ENCODE measurements at regions not wholly inside any gene's neighbourhood (a gene's known extent, or its start where the extent isn't known, plus 50 kb on each side); places are given as distances from the start of the nearest gene placed in this dataset.

DNA sequence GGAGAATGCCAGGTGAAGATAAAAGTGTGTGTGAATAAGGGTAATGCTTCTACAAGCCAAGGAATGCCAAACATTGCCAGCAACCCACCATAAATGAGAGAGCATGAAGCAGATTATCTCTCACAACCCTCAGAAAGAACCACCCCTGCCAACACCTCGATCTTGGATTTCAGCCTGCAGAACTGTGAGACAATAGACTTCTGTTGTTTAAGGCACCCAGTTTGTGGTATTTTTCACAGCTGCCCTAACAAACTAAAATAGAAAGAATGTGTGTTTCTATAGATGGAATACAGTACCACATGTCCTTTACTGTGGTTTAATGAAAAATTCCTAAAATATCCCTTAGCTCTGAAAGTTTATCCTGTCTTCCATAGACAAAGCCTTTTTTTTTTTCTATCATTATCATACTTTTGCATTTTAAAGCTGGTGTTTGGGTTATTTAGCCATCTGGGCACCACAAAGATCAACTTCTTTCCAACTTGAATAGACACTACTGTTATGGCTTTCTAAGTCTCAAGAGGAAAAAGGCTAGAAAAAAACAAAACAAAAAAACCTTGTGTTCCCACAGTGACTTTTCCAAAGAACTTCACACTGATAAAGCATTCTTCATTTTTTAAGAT is 505.6 kb downstream of the KCTD12 start:
- DNase-seq (ENCODE audit: low read depth in 3 of 3, low spot score in 2 of 3), result no peak

DNA sequence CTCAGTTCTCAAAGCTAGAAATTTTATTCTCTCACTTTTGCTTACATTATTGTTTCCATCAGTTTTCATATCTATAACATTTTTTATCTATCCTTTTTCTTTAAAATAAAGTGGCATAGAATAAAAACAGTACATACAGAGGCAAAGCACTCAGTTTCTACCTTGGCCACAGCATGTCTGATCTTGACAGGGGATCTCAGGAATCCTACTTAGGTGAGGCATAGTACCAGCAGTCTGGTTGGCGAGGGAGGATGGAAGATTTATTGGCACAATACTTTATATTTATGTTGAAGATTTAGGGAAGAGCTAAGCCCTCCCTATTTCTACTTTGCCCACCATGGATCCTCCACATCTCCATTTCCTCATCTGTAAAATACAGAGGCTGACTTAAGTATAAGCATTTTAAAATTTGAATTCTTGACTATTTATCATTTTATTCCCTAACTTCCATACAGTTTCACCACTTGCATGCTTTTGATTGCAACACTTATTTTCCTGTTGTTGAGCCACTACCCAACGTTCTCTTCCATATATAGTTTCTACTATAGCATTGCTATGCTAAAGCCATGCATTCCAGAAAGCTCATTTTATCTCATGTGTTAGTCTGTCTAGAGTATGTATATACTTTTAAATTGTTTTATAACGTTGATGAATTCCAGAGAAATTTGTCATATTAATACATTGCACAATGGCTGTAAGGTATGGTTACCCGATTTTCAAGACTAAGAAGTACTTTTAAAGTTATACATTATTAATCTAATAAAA is 506.7 kb downstream of the KCTD12 start:
- DNase-seq (ENCODE audit: low read depth in 3 of 3, low spot score in 2 of 3), result no peak

DNA sequence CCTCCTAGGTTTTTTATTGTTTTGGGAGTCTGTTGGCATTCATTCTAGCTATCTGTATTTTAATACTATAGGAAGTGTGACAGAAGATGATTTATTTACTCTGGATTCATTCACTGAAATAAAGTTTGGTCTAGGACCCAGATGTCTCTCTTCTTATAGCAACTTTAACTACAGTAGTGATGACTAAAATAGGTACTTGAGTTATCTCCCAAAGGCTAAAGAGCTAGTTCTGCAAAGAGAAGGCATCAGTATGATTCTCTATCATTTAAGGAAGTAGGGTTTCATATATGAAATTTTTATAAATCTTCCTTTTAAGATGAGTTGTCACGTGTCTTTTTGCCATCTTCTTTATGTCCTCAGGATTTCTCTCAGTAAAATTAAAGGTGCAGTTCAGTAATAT is 507.4 kb downstream of the KCTD12 start:
- no peak for DNase-seq (ENCODE audit: low read depth in 3 of 3, low spot score in 2 of 3)

DNA sequence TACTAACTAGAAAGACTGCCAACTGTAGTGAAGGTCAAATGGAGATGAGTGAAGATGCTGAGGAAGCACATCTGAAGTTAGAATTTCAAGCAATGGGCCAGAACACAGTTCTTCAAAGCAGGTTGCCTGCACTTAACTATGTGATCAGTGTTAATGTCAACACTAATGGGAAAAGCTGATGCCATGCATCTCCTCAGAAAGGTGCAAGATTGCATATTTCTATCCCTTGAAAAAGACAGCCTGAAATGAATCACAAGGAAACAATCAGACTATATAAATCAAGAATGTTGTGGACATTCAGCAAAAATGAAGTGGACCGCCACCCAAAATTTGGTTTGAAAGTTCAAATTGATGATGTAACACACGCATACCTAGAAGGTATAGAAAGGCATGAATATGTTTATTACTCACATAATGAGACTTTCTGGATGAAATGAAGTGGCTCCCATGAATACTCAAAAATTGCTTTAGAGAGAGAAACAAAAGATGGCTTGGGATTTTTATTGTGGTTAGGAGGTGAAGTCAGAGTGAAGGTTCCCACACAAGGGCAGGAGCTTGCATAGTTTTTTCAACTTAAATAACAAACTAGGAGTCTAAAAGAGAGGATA is 522.4 kb downstream of the KCTD12 start:
- no peak for DNase-seq (ENCODE audit: low read depth in 3 of 3, low spot score in 2 of 3)

DNA sequence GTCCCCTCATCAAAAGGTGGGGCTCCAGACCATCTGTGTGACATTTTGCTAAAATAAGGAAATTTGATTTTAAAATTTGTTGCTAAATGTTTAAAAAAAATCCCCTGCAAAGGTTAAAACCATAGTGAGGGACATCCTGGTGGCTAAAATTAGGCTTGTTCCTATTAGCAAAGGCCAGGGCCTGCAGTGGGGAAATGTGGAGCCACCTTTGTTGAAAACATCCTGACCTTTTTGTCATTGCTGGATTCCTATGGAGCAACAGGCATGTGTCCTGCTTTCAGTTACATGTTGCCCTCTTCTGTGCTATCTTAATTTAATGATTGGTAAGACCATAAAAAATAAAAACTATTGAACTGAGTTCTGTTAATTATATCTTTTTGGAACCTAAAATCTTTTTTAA is 524.3 kb downstream of the KCTD12 start:
- DNase-seq (ENCODE audit: low read depth in 3 of 3, low spot score in 2 of 3), result no peak

DNA sequence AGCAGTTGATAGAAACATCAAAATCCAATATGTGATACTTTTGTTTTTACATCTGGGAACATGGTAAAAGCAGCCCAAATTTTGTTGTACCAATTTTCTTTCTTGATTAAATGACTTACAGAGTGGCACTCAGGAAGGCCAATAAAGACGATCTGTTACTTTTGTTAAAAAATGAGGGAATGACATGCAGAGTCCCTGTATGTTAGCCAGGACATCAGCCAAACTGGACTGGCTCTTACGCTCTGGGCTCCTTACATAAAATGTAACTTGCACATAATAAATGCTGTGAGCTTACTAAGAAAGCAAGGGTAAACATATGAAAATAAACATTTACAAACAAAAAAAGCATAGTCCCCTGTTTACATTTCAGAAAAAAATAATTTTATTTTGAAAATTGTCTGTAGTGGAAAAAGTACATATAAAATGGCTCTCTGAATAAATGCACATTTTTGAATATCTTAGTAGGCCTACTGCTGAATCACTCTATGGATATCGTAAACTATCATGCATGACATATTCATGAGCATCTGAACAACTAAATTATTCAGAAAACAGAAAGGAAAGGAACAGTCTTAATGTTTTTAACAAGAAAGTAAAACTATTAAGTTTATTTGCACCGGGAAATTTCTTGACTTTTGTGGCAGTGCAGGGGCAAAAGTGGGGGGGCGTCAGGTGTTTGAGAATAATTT is 534.5 kb downstream of the KCTD12 start:
- no peak for DNase-seq (ENCODE audit: low read depth in 3 of 3, low spot score in 2 of 3)

DNA sequence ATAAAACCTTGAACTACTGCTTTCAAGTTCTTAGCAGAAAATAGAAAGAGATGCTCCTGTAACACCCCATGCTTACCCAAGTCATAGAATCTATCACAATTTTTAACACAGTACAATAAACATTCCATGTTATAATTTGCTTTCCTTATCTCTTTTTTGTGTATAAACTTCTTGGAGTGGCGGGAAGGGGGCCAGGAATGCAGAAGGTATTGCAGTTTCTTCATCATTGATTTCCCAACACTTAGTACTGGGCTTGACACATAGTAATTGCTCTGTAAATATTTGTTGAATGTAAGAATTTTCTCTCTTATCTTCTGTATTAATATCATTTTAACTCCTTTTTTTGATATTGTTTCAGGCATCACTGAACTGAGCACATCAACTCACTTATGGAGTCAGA is 535.8 kb downstream of the KCTD12 start:
- no peak for DNase-seq (ENCODE audit: low read depth in 3 of 3, low spot score in 2 of 3)

DNA sequence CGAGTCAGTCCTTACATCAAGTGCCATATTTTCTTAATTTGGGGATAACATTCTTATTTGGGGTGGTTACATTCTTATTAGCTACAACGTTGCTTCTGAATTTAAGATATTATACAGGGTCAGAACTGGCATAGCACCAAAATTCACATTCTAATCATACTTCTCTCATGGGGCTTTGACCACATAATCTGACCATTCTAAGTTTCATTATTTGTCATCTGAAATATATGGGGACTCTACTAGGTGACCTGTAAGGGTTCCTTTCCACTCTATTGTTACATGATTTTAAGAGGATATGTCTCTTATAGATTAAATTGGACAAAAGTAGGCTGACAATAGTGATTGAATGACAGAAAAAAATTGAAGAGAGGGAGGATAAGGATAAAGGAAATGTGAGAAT is 536.5 kb downstream of the KCTD12 start:
- no peak for DNase-seq (ENCODE audit: low read depth in 3 of 3, low spot score in 2 of 3)

DNA sequence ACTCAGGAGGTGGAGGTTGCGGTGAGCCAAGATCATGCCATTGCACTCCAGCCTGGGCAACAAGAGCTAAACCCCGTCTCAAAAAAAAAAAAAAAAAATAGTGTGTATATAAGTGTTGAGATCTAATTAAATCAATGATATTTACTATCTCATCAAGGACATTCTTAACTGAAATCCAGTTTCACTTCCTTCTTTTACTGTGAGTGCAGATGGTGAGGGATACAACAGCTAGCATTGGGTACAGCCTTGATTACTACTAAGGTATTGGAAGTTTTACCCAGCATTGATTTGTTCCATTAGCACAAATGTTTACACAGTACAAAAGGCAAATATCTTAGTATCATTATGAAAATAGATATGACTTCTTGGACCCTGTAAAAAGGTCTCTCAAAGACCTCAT is 546.6 kb downstream of the KCTD12 start:
- DNase-seq (ENCODE audit: low read depth in 3 of 3, low spot score in 2 of 3), result no peak

DNA sequence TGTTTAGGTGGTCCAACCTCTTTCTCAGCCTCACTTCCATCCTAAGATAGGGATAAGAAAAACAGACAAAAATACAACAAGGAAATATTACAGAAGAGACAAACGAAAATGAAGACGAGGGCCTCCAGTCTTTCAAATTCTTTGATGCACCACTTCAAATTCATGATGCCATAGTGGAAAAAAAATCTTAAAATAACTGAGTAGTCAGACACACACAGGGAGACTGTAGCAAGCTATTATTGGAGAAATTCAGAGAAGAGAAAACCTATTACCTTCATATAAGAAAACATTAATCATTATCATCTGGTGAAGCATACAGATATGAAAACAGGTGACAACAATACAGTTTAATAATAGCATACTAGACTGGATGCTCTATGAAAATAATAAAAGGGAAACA is 548.2 kb downstream of the KCTD12 start:
- DNase-seq (ENCODE audit: low read depth in 3 of 3, low spot score in 2 of 3), result no peak

DNA sequence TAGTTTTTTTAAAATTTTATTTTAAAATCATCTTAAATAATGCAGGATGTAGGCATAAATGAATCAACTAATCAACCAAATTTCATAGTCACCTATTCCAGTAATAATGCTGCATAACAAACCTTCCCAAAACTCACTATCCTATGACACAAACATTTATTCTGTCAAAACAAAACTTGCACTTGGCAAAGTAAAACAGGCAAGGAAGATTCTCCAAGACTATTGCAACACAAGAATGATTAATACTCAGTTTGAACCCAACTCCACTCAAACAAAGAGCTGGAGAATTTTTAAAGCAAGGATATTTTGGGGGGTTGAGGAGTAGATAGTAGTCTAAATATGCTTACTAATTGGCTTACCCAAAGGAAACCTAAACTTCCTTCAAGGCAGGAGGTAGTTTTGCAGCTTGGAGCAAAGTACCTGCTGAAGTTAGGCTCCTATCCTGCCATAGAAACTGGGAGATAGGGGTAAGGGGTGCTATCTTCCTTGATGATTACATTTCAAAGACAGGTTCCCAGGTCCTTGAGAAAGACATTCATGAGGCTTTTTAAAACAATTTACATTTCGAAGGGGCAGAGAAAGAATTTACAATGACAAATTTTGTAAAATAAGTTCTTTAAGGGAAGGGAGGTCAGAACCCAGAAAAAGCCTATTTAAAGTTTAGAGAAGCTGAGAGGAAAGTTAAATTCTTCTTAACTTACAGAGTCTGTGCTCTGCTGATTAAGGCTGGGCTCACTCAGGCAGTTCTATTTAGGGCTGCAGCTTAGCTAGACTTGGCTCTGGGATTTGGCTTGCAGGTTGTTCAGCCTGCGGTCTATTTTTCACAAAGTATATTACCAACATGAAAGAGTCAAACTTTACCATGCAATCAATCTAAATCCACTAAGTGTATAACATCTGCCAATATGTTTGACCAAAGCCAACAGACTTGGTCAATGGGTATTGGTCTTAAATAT is 549.0 kb downstream of the KCTD12 start:
- DNase-seq (ENCODE audit: low read depth in 3 of 3, low spot score in 2 of 3), result no peak

DNA sequence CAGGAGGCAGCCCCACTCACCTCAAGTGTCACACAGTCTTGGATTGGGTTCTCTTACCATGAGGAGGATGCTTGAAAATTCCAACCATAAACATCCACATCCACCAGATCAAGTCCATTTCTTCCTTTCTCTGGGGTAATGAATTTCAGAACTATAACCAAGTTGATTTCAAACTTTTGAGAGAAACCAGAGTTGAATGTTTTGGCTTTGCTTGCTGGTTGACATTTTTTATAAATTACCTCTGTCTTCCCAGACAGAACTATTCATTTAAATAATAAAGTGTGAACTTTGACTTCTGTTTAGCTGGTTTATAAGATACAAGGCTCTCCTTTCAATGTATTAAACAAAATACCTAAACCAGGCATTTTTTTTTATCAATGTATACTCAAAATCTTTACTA is 550.7 kb downstream of the KCTD12 start:
- DNase-seq (ENCODE audit: low read depth in 3 of 3, low spot score in 2 of 3), result no peak

DNA sequence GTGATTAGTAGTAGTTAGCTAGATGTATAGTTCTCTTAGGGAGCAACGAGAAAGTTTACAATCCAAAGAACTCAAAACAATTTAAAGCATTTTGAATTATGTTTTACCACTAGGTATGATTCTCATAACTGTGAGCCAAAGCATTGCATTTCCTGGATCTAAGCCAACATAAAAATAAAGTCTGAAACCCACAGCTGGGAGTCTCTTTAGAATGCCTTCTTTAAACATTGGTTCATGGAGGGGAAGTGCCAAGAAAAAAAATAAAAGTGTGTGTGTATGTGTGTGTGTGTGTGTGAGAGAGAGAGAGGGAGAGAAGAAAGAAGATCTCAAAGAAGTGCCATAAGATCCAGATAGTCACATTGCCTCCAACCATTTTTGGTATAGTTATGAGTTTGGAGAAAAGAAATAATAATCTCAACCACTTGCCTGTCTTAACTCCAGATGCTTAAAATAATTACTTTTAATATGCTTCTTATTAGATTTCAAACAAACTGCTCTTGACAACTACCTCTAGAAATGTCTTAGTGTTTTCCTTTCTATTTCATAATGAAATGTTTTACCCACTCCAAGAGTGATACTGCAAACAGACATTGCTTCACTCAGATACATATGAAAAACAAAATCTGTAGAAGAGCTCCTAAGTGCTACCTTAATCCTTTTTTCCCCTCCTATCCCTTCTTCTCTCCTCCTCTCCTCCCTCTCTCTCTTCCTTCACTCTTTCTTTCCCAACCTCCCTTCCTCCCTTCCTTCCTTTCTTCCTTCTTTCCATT is 554.1 kb downstream of the KCTD12 start:
- no peak for DNase-seq (ENCODE audit: low read depth in 3 of 3, low spot score in 2 of 3)

DNA sequence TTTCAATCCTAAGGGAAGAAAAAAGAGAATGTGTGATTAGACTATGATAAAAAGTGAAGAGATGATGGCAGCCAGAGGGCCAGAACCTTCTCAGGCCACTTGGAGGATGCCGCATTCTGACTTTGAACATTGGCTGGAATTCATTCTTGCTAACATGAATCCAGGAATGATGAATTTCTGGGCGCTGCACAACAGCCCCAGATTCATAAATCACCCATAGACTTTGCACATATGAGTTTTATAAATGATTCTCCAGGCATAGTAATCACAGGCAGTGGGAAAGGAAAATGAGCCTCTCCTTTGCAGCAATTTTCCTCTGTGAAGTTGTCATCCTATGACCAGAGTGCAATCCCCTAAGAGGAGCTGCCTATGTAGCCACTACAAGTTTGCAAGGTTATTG is 555.4 kb downstream of the KCTD12 start:
- no peak for DNase-seq (ENCODE audit: low read depth in 3 of 3, low spot score in 2 of 3)

DNA sequence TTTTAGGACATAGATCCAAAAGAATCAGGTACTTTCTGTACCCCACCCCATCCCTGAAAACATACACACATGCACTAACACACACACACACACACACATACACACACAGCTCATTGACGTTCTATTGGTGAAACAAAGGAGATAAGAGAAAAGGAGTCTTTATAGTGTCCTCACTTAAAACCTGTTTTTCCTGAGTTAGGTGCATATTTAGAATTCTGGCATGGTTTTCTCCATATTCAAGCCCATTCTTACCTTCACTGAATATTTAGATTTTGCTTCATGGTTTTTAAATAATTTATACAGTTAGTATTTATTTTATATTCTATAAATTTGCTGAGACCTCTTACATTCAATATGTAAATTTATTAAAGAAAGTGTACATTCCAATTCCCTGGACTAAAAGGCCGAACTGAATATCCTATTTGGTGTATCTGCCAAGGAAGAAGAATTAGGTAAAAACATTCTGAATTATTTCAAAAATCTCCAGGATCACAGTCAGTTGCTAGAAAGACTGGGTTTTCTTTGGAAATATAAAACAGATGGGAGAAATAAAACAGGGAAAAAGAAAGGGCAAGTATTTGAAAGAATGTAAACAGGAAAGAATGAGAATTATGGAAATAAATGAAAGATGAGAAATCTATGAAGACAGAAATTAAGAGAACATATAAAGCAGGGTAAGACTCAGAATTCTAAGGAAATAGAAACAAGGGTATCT is 556.2 kb downstream of the KCTD12 start:
- no peak for DNase-seq (ENCODE audit: low read depth in 3 of 3, low spot score in 2 of 3)

DNA sequence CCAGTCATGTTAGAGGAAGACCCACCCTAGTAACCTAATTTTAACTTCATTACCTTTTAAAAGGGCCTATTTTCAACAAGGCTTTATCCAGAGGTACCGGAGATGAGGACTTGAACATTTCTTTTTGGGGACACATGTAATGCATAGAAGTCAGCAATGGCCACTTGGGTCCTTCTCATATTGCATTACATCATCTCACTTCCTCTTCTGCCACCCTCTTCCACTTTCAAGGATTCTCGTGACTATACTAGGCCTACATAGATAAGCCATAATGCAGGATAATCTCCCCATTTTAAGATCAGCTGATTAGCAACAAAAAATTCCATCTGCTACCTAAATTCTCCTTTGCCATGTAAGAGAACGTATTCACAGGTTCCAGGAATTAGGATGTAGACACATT is 557.2 kb downstream of the KCTD12 start:
- DNase-seq (ENCODE audit: low read depth in 3 of 3, low spot score in 2 of 3), result no peak

DNA sequence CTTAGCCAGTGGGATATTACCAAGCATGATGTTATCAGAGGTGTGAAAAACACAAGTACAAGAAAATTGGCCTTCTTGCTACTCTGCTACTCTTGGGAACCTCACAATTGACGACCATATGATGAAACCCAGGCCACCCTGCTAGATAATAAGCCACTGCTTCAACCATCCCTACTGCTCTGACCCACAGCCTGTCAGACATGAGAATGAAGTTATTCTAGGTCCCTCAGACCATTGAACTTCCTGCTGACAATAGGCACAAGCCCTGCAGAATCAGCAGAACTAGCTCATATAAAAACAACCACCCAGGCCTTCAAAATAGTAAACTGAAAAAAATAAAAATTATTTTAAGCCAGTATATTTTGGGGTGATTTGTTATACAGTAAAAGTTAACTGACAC is 559.9 kb downstream of the KCTD12 start:
- no peak for DNase-seq (ENCODE audit: low read depth in 3 of 3, low spot score in 2 of 3)

DNA sequence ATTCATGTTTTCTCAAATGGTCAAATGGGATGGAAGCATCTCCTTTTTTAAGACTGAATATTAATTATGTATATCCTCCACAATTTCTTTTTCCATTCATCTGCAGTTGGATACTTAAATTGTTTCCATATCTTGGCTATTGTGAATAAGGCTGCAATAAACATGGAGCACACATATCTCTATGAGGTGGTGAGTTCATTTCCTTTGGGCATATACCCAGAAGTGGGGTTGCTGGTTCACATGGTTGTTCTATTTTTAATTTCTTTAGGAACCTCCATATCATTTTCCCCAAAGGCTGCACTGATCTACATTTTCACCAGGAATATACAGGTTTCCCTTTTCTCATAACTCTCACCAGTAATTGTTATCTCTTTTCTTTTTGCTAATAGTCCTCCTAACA is 566.3 kb downstream of the KCTD12 start:
- no peak for DNase-seq (ENCODE audit: low read depth in 3 of 3, low spot score in 2 of 3)

DNA sequence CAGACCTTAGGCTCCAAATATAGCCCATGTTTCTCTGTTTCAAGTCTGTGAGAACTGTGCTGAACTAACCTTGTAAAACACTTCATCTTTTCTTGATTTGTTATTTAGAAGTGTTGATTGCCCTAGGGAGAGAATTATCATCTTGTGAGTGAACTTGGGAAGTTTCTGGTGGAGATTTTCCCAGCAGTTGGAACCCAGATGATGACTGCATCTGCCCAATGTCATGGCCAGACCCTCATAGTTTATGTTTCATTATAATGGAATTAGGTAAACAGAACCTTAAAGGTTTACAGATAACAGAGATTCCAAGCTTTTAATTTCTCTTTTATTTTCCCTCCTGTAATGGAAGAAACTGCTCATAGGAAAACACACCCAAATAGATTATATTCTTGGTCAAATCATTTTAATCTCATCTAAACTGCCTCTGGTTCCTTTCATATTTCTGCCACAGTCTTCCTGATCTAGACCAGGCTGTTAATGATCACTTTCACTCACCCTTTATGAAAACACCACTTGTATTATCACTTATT is 569.1 kb downstream of the KCTD12 start:
- DNase-seq (ENCODE audit: low read depth in 3 of 3, low spot score in 2 of 3), result no peak
